ENCODE measurements at regions not wholly inside any gene's neighbourhood (a gene's known extent, or its start where the extent isn't known, plus 50 kb on each side); places are given as distances from the start of the nearest gene placed in this dataset.

DNA sequence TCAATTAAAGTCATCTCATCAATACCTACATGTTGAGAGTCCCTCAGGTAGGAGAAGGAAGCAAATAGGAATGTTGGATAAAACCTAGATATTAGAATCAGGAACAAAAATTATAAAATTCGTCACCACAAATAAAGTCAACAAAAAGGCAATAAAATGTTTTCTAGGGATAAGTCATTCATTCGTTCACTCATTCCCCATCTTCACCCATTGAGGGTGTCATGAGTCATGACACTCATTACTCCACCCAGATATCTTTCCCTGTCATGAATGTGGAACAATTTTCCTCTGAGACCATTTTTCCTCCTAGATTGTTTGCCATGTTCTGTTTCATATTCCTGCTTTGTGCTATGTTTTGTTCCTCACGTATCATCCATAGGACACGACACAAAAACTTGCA lies 50.9 kb upstream of the OLIG3 start:
- H3K9me3 ChIP-seq, result no peaks in the 10 kb centered on the region
- intact Hi-C loops (cut with DNase I), result no loop called here
- no peak overlapping the region for H3K4me3 ChIP-seq (replicated peaks in 1 of 3)
- 92 to 94% methylated on average over 4 of the region's 4 CpGs for WGBS, 2 donors
- TF ChIP-seq POLR2A (IDR thresholded peaks at IDR 0.05), result no peak
- TF ChIP-seq, protein P1, sequence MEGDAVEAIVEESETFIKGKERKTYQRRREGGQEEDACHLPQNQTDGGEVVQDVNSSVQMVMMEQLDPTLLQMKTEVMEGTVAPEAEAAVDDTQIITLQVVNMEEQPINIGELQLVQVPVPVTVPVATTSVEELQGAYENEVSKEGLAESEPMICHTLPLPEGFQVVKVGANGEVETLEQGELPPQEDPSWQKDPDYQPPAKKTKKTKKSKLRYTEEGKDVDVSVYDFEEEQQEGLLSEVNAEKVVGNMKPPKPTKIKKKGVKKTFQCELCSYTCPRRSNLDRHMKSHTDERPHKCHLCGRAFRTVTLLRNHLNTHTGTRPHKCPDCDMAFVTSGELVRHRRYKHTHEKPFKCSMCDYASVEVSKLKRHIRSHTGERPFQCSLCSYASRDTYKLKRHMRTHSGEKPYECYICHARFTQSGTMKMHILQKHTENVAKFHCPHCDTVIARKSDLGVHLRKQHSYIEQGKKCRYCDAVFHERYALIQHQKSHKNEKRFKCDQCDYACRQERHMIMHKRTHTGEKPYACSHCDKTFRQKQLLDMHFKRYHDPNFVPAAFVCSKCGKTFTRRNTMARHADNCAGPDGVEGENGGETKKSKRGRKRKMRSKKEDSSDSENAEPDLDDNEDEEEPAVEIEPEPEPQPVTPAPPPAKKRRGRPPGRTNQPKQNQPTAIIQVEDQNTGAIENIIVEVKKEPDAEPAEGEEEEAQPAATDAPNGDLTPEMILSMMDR (IDR thresholded peaks at IDR 0.05), result no peak
- H3K4me1 ChIP-seq, result no peaks in the 10 kb centered on the region
- no peak overlapping the region for H3K27ac ChIP-seq
- no peaks in the 10 kb centered on the region for H3K36me3 ChIP-seq
- no peaks in the 10 kb centered on the region for H3K27me3 ChIP-seq
- no peak for DNase-seq

DNA sequence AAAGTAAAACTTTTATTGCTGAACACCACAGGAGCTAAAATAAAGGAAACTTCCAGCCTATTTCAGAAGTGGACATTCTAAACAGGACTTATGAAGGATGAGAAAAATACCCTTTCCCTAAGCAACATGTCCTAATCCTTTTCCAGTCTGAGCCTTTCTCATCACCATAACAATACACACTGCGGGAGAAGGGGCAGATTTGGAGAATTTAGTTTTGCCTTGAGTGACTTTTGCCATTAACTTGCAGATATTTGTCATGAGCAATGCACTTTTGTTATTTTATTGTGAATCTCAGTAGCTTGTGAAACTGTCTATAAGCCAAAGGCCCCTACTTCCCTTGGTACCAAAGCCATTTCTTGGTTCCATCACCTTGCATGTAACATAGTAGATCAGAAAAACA lies 53.0 kb upstream of the OLIG3 start:
- TF ChIP-seq, protein P1 (IDR thresholded peaks at IDR 0.05), result no peak
- TF ChIP-seq POLR2A (IDR thresholded peaks at IDR 0.05), result no peak
- 35 to 64% methylated on average over 1 of the region's 1 CpG for WGBS, 2 donors
- no peaks in the 10 kb centered on the region for H3K9me3 ChIP-seq
- no peaks in the 10 kb centered on the region for H3K27me3 ChIP-seq
- H3K36me3 ChIP-seq, result no peaks in the 10 kb centered on the region
- no peaks in the 10 kb centered on the region for H3K4me1 ChIP-seq
- no peak for DNase-seq
- H3K4me3 ChIP-seq (replicated peaks in 1 of 3), result no peak overlapping the region
- no peak overlapping the region for H3K27ac ChIP-seq
- intact Hi-C loops (cut with DNase I), result no loop called here

DNA sequence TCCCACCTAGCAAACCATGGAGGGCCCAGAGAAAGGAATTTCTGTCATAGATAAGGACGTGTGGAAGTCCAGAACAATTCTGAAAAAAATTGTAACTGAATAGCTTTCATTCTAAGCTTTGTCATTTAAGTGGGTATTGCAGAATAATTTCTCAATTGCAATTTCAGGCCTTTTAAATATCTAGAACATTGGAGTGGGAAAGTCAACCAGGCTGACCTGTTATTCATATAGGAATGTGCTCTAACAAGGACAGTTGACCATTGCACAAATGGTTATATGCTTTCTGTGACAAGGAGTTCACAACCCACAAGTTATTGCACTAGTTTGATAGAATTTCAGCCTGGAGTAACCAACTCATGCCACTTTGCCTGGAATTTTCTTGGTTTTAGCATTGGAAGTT lies 53.4 kb upstream of the OLIG3 start:
- intact Hi-C loops (cut with DNase I), result no loop called here
- 63 to 68% methylated on average over 1 of the region's 1 CpG for WGBS, 2 donors
- Histone ChIP-seq H3K4me1 (no peaks in the 10 kb centered on the region), H3K36me3 (no peaks in the 10 kb centered on the region), H3K4me3 (replicated peaks in 1 of 3) (no peak overlapping the region), H3K9me3 (no peaks in the 10 kb centered on the region), H3K27ac (no peak overlapping the region), H3K27me3 (no peaks in the 10 kb centered on the region)
- TF ChIP-seq, protein P1 (IDR thresholded peaks at IDR 0.05), result no peak
- no peak for TF ChIP-seq POLR2A (IDR thresholded peaks at IDR 0.05)
- no peak for DNase-seq

DNA sequence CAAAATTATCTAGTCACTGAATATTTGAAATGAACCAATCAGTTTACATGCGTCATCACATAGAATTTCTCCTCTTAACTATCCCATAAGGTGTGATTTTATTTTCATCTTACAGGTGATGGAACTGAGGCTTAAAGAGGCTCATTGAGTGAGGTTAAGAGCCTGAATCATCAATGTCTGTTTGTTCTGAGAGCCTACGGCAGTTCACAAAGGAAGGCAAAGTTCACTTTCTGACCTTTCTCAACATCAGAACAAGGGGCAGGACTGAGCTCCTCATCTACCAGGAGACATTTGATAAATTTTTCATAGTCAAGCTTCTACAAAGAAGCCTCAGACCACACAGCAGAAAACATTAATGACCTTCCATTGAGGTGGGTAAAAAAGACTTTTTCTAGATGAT lies 54.9 kb upstream of the OLIG3 start:
- no peaks in the 10 kb centered on the region for H3K4me1 ChIP-seq
- no peak overlapping the region for H3K27ac ChIP-seq
- intact Hi-C loops (cut with DNase I), result no loop called here
- DNase-seq, result no peak
- WGBS, 2 donors, result 79 to 80% methylated on average over 2 of the region's 2 CpGs
- H3K36me3 ChIP-seq, result no peaks in the 10 kb centered on the region
- no peaks in the 10 kb centered on the region for H3K9me3 ChIP-seq
- H3K27me3 ChIP-seq, result no peaks in the 10 kb centered on the region
- no peak overlapping the region for H3K4me3 ChIP-seq (replicated peaks in 1 of 3)
- TF ChIP-seq POLR2A (IDR thresholded peaks at IDR 0.05), result no peak
- TF ChIP-seq, protein P1 (IDR thresholded peaks at IDR 0.05), result no peak

DNA sequence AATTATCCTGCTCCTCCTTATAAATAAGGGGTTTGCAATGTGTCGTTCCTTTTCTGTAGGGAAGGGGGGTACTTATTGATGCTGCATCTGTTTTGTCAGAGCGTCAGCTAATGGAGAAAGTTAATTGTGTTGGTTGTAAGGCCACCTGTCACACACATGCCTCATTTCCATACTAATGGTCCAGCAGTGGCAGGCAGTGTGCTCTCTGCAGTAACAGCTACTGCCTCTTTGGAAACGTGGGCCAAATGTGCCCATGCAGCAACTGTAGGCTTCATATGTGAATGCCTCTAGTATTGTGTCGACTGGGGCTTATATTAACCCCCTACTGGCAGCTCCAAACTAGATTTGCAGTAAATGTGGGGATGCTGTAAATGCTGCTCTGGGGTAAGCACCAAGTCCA lies 56.3 kb upstream of the OLIG3 start:
- 38 to 42% methylated on average over 4 of the region's 4 CpGs for WGBS, 2 donors
- TF ChIP-seq, protein P1 (IDR thresholded peaks at IDR 0.05), result no peak
- TF ChIP-seq POLR2A (IDR thresholded peaks at IDR 0.05), result no peak

More for the DNA sequence above, 56.3 kb upstream of the OLIG3 start:
- intact Hi-C loops (cut with DNase I), result no loop called here
- H3K27me3 ChIP-seq, result no peaks in the 10 kb centered on the region
- H3K9me3 ChIP-seq, result no peaks in the 10 kb centered on the region
- no peak overlapping the region for H3K27ac ChIP-seq
- DNase-seq, result no peak
- no peak overlapping the region for H3K4me3 ChIP-seq (replicated peaks in 1 of 3)
- no peaks in the 10 kb centered on the region for H3K36me3 ChIP-seq
- H3K4me1 ChIP-seq, result no peaks in the 10 kb centered on the region
